Mucosa of stomach (tissue), 1 donor: ENCODE measurements at regions not wholly inside any gene's neighbourhood (a gene's known extent, or its start where the extent isn't known, plus 50 kb on each side); places are given as distances from the start of the nearest gene placed in this dataset.

Experiments used
- H3K27me3 ChIP-seq: one replicate; pipeline ENCODE4 v1.7.0; 2013; ENCODE audit warnings: mild to moderate bottlenecking, low read length; ENCODE audit not compliant: control insufficient read depth, insufficient read depth
- H3K36me3 ChIP-seq: one replicate; pipeline ENCODE4 v1.7.0; 2013; ENCODE audit warnings: low read length; ENCODE audit not compliant: control insufficient read depth, insufficient read depth
- H3K4me1 ChIP-seq: one replicate; pipeline ENCODE4 v1.7.0; 2013; ENCODE audit warnings: mild to moderate bottlenecking, low read length; ENCODE audit not compliant: control insufficient read depth, insufficient read depth
- H3K4me3 ChIP-seq: one replicate; pipeline ENCODE4 v1.7.0; 2013; ENCODE audit warnings: low read length
- H3K9ac ChIP-seq: one replicate; pipeline ENCODE4 v1.7.0; 2013; ENCODE audit warnings: mild to moderate bottlenecking, low read length, moderate library complexity
- H3K9me3 ChIP-seq: one replicate; pipeline ENCODE4 v1.7.0; 2013; ENCODE audit warnings: mild to moderate bottlenecking, low read length, moderate library complexity; ENCODE audit not compliant: control insufficient read depth
- donor health status: Pancreatic carcinoma.

DNA sequence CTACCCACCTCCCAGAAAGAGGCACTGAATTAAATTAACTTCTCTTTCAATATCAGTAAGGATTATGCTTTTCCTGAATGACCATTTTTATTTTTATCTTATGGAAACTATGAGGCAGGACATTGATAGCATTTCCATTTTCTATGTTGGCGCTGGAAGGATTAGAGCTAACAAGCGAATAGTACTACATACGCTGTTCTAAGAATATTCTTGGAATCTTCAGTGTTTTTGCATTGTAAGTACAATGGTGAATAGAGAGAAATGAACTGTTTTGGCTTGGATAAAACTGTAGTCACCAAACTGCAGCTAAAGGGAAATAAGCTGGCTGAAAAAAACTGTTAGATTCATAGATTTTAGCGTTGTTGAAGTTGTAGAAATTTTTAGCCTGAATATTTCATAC lies 779.0 kb upstream of the ADGRL4 start:
- H3K9me3 ChIP-seq = no peaks in the 10 kb centered on the region
- H3K4me3 ChIP-seq = no peak overlapping the region
- no peaks in the 10 kb centered on the region for H3K4me1 ChIP-seq
- no peak overlapping the region for H3K9ac ChIP-seq
- H3K36me3 ChIP-seq = no peaks in the 10 kb centered on the region
- H3K27me3 ChIP-seq = no peaks in the 10 kb centered on the region

DNA sequence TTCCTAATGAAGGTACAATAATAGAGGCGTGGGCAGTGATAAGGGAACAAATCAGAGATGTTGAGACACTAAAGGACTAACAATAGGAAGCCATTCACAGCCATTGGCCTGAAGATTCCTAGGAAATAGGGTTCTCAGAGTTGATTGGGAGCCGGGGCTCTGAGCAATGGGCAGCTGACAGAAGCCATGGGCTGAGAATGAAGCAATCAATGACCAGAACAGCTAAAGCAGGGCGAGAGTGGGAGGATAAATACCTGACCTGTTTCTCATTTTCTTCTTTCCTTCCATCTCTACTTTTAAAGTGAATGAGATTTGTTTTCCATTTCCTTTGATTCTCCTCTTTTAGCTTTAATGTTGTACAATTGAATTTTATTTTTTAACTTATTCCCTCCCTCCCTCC lies 774.7 kb upstream of the ADGRL4 start:
- no peaks in the 10 kb centered on the region for H3K36me3 ChIP-seq
- H3K9me3 ChIP-seq = no peaks in the 10 kb centered on the region
- no peaks in the 10 kb centered on the region for H3K27me3 ChIP-seq
- H3K4me1 ChIP-seq = no peaks in the 10 kb centered on the region
- no peak overlapping the region for H3K9ac ChIP-seq
- no peak overlapping the region for H3K4me3 ChIP-seq

DNA sequence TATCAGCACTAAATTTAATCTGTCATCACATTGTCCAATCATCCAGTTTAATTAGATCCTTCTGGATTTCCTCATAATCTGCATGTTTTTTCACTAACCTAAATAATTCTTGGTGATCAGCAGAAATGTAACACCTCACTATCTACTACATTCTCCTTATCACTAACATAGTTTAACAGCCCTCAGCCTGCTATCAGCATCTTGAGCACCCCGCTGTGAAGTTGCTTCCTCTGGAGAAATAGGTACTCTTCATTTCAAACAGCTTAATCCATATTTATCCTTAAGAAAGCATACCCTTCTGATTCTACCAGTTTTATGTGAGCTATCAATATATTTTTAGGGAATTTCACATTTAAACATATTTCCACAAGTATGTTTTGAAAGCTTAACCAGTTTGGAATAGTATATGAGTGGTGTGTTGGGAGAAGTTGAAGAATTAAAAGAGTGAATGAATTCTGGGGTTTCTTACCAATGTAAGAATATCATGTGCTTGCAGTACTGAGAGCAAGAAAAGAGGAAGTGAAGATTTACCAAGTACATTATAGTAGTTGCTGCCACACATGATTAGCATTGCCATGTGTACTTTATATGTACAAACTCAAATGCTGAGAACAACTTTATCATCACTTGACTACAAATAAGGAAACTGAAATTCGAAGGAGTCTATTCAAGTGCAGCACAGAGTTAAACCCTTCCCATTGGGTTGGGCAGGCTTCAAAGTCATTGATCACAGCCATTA lies 771.1 kb upstream of the ADGRL4 start:
- Histone ChIP-seq H3K9me3 (no peaks in the 10 kb centered on the region), H3K9ac (no peak overlapping the region)

DNA sequence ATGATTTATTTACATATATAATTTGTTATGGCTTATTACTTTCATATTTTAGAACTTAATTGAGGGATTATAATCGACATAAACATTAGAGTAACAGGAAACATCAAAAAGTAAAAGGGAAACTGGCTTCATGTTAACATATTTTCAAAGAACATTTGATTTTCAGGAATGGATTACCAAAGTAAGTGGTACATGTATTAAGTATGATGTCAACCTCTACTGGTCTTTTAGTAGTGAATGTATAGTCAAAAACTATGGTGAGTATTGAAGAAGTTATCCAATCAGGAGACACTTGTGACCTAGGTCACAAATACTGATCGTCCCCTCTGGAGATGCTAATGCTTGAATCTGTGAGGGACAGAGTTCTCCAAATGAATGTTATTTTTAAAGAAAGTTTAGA lies 768.9 kb upstream of the ADGRL4 start:
- H3K27me3 ChIP-seq = no peaks in the 10 kb centered on the region

More for the DNA sequence above, 771.1 kb upstream of the ADGRL4 start:
- Histone ChIP-seq H3K36me3 (no peaks in the 10 kb centered on the region), H3K4me3 (no peak overlapping the region), H3K4me1 (no peaks in the 10 kb centered on the region), H3K27me3 (no peaks in the 10 kb centered on the region)

DNA sequence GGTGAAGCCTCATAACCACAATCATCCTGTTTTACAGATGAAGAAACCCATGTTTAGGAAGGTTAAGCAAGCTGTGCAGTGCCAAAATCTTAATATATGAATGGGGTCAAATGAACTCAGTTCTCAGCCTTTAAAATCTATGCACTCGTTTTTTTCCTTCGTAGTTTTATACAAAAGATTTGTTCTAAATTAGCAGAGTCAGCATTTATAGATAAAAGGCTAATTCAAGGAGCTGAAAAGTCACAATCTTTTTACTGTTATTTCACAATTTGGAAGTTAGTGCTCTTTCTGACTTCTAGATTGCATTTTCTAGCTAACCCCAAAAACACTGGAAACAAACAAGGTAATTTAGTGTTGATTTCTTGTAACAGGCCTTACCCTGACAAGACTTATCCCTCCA lies 766.9 kb upstream of the ADGRL4 start:
- Histone ChIP-seq H3K36me3 (no peaks in the 10 kb centered on the region), H3K9ac (no peak overlapping the region), H3K4me1 (no peaks in the 10 kb centered on the region), H3K4me3 (no peak overlapping the region), H3K27me3 (no peaks in the 10 kb centered on the region), H3K9me3 (no peaks in the 10 kb centered on the region)

More for the DNA sequence above, 768.9 kb upstream of the ADGRL4 start:
- H3K9ac ChIP-seq = no peak overlapping the region
- no peak overlapping the region for H3K4me3 ChIP-seq
- no peaks in the 10 kb centered on the region for H3K9me3 ChIP-seq
- H3K4me1 ChIP-seq = no peaks in the 10 kb centered on the region
- no peaks in the 10 kb centered on the region for H3K36me3 ChIP-seq

DNA sequence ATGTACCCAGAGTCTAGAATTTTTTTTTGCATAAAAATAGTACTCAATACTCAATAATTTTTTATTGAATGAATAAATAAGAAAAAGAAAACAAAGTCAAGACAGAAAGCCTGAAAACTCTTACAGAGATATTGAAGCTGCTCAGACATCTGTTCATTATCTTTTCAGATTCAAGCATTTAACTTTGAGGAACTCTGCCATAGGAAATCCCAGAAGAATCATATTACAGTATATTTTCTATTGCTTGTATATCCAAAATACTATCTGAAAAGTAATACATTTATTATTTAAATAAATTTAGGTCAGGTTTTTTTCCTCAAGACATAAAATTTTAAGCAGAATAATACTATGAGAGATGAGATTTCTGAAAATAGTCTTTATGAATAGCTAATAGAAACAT lies 755.9 kb upstream of the ADGRL4 start:
- Histone ChIP-seq H3K4me3 (no peak overlapping the region), H3K9ac (no peak overlapping the region), H3K9me3 (no peaks in the 10 kb centered on the region), H3K27me3 (no peaks in the 10 kb centered on the region), H3K36me3 (no peaks in the 10 kb centered on the region), H3K4me1 (no peaks in the 10 kb centered on the region)

DNA sequence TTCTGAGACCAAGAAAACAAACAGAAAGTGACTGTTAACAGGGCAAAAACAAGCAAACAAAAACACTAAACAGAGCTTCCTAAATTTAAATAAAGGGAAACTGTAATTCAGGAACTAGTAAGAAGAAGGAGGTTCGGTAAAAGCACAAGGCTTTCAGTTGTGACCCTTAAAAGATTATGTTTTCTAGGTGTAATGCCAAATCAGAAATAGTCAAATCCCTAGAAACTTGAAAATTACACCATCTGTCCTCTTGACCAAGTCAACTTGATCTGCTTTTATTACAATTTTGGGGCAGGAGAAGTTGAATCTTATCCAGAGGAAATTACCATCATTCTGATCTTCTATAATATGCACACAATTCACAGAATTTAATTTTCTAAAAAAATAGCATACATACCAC lies 754.0 kb upstream of the ADGRL4 start:
- Histone ChIP-seq H3K4me3 (no peak overlapping the region), H3K27me3 (no peaks in the 10 kb centered on the region), H3K4me1 (no peaks in the 10 kb centered on the region), H3K36me3 (no peaks in the 10 kb centered on the region), H3K9me3 (no peaks in the 10 kb centered on the region), H3K9ac (no peak overlapping the region)

DNA sequence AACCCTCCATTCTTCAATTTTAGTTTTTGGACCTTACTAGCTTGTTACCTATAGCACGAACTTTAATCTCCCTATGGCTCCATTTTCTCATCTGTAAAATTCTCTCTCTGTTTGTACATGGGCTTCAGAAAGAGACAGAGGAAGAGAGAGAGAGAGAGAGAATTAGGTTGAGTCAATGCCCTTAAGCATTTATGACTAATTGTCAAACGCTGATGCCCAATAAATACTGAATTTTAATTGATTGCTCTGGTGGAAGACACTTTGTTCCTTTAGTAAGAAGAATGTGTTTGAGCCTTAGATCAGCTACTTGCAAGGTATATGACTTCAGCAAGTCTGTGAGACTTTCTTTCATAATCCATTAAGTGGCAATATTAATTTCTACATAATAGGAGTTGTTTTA lies 743.1 kb upstream of the ADGRL4 start:
- Histone ChIP-seq H3K9me3 (no peaks in the 10 kb centered on the region), H3K9ac (no peak overlapping the region), H3K36me3 (no peaks in the 10 kb centered on the region), H3K4me3 (no peak overlapping the region), H3K4me1 (peaks cover 11% of the 10 kb centered on the region), H3K27me3 (no peaks in the 10 kb centered on the region)

DNA sequence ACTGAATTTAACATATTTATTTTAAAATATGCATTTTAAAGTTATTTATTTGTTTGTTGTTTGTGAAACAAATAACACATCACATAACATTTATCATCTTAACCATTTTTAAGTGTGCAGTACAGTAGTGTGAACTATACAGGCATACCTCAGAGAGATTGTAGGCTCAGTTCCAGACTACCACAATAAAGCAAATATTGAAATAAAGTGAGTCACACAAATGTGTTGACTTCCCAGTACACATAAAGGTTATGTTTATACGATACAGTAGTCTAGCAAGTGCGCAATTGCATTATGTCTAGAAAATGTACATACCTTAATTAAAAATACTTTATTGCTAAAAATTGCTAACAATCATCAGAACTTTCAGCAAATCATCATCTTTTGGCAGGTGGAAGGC lies 739.4 kb upstream of the ADGRL4 start:
- H3K4me3 ChIP-seq = no peak overlapping the region
- H3K9ac ChIP-seq = no peak overlapping the region
- H3K27me3 ChIP-seq = no peaks in the 10 kb centered on the region
- H3K9me3 ChIP-seq = no peaks in the 10 kb centered on the region
- peaks cover 11% of the 10 kb centered on the region for H3K4me1 ChIP-seq
- H3K36me3 ChIP-seq = no peaks in the 10 kb centered on the region

DNA sequence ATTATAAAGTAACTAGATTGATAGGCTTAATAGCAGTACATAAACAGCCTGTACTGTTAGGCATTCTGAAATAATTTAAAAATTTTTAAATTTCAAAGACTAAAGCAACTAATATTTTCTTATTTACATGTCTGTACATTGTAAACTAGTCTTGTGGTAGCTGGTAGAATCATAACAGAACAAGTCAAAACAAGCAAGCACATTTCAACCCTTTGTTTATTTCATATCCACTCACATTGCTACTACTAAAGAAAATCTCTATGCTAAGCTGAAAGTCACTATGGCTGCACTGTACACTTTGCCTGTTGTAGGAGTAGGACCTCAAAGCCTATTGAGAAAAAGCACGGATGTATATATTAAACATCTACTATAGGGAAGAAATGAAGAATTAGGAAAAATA lies 738.2 kb upstream of the ADGRL4 start:
- Histone ChIP-seq H3K27me3 (no peaks in the 10 kb centered on the region), H3K9me3 (no peaks in the 10 kb centered on the region), H3K4me1 (peaks cover 11% of the 10 kb centered on the region), H3K4me3 (no peak overlapping the region), H3K36me3 (no peaks in the 10 kb centered on the region), H3K9ac (no peak overlapping the region)

DNA sequence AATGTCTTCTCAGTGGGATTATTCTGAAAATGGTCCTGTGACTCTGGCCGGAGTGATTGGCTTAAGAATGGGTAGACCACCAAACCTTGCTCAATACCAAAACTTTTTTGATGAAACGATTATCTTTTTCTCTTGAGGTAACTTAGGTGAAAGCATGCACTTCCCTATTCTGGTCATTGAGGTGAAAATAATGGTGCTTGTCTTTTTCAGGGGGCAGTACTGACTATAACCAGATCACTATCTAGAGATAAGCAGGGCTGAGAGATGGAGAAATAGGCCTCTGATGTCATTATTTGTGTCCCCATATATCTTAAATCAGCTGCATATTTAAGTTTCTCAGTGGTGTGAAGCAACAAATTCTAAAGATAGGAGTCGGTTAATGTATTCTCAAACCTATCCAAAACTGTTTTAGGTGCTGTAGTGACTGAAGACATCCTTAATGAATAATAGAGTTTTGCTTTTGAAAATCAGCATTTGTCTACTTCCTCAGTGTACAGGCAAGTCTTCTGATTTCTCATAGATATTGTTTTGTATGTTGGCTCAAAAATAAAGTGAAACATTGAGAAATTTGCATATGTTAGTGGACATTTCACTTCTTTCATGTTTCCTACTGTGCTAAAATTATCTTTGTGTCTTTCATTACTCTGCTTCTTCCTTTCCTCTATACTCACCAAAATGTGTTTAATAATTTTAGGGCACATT lies 735.3 kb upstream of the ADGRL4 start:
- Histone ChIP-seq H3K36me3 (no peaks in the 10 kb centered on the region), H3K9ac (no peak overlapping the region), H3K27me3 (no peaks in the 10 kb centered on the region), H3K4me1 (peaks cover 8% of the 10 kb centered on the region), H3K9me3 (no peaks in the 10 kb centered on the region), H3K4me3 (no peak overlapping the region)

DNA sequence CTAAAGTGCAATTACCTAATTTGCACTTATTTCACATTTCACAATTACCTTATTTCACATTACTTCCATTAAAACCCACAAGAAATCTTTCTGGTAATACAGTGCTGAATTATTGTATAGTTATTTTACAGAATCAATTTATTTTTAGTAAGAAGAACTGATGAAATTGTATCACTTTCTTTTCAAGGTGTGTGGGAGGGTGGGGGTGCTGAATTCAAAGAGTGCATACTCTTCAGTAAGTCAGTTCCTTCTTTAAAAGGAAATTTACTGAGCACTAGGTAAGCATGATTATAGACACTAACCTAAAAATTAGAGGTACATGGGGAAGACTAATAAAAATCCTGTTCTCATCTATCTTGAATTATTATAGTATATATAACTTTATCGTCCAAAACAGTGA lies 731.6 kb upstream of the ADGRL4 start:
- Histone ChIP-seq H3K27me3 (no peaks in the 10 kb centered on the region), H3K9ac (no peak overlapping the region), H3K4me3 (no peak overlapping the region), H3K9me3 (no peaks in the 10 kb centered on the region), H3K4me1 (no peaks in the 10 kb centered on the region), H3K36me3 (no peaks in the 10 kb centered on the region)
